GM12878 (cell line): ENCODE measurements at regions not wholly inside any gene's neighbourhood (a gene's known extent, or its start where the extent isn't known, plus 50 kb on each side); places are given as distances from the start of the nearest gene placed in this dataset.

Source experiments
- FOS ChIP-seq: IDR thresholded peaks from 3 replicates; pipeline ENCODE4 v1.6.1; 2011; ENCODE audit warnings: borderline replicate concordance; ENCODE audit not compliant: insufficient read length; ENCODE audit errors: extremely low read depth
- GABPA ChIP-seq: IDR thresholded peaks from 2 replicates; pipeline ENCODE4 v1.6.1; 2014; ENCODE audit warnings: antibody characterized with exemption, low read depth, mild to moderate bottlenecking, inconsistent platforms
- GATAD2B ChIP-seq: fragments of 450-650 bp; conservative IDR thresholded peaks from 2 replicates; pipeline ENCODE4 v1.6.1; 2017; ENCODE audit warnings: low read depth, mild to moderate bottlenecking, moderate library complexity
- PAX8 ChIP-seq: fragments of 450-650 bp; IDR thresholded peaks from 2 replicates; pipeline ENCODE4 v1.6.1; 2017; ENCODE audit warnings: mild to moderate bottlenecking, moderate library complexity
- SIN3A ChIP-seq: IDR thresholded peaks from 2 replicates; pipeline ENCODE4 v1.6.1; 2012; ENCODE audit warnings: low read depth, low read length, improper control_type of control experiment
- TARDBP ChIP-seq: IDR thresholded peaks from 2 replicates; pipeline ENCODE4 v1.6.1; 2016; ENCODE audit warnings: borderline replicate concordance
- TCF12 ChIP-seq: IDR thresholded peaks from 2 replicates; pipeline ENCODE4 v1.6.1; 2011; ENCODE audit warnings: low read depth, mild to moderate bottlenecking, low read length
- TF ChIP-seq, protein P1 (sequence below): fragments of 450-650 bp; formaldehyde crosslinking; IDR thresholded peaks from 2 replicates; pipeline ENCODE4 v1.4.0; 2022; ENCODE audit warnings: mild to moderate bottlenecking, moderate library complexity
- TF ChIP-seq, protein P2 (sequence below): fragments of 450-650 bp; IDR thresholded peaks from 2 replicates; pipeline ENCODE4 v1.6.1; 2017; ENCODE audit warnings: mild to moderate bottlenecking, low read depth, inconsistent platforms; ENCODE audit not compliant: poor library complexity, severe bottlenecking
- TF ChIP-seq, protein P3 (sequence below): IDR thresholded peaks from 2 replicates; pipeline ENCODE4 v1.6.1; 2012; ENCODE audit warnings: low read length, inconsistent platforms

DNA sequence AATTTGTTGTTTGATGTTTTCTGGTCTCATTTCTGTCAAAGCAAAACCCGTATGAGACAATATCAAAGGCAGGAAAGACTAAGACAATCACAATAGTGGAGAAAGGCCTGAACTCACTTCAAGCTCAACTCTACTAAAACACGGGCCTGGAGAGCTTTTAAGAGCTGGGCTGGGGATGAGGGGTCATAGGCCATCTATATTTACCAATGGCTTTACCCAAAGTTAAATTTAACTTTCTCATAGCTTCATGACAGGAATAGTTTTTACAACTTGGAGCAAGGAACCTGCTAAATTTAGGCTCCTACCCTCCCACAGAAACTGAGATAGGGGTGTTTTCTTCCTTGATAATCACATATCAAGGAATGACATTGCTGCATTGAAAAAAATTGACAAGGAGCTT lies 223.4 kb upstream of the CHORDC1 start (continued):
- TF ChIP-seq, protein P1, sequence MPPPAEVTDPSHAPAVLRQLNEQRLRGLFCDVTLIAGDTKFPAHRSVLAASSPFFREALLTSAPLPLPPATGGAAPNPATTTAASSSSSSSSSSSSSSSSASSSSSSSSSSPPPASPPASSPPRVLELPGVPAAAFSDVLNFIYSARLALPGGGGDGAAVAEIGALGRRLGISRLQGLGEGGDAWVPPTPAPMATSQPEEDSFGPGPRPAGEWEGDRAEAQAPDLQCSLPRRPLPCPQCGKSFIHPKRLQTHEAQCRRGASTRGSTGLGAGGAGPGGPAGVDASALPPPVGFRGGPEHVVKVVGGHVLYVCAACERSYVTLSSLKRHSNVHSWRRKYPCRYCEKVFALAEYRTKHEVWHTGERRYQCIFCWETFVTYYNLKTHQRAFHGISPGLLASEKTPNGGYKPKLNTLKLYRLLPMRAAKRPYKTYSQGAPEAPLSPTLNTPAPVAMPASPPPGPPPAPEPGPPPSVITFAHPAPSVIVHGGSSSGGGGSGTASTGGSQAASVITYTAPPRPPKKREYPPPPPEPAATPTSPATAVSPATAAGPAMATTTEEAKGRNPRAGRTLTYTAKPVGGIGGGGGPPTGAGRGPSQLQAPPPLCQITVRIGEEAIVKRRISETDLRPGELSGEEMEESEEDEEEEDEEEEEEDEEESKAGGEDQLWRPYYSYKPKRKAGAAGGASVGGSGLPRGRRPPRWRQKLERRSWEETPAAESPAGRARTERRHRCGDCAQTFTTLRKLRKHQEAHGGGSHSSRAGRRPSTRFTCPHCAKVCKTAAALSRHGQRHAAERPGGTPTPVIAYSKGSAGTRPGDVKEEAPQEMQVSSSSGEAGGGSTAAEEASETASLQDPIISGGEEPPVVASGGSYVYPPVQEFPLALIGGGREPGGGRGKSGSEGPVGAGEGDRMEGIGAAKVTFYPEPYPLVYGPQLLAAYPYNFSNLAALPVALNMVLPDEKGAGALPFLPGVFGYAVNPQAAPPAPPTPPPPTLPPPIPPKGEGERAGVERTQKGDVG (CRISPR knock-in tag), result no peak
- TF ChIP-seq TARDBP, result no peak
- TF ChIP-seq TCF12, result no peak
- no peak for TF ChIP-seq GATAD2B
- TF ChIP-seq, protein P2, sequence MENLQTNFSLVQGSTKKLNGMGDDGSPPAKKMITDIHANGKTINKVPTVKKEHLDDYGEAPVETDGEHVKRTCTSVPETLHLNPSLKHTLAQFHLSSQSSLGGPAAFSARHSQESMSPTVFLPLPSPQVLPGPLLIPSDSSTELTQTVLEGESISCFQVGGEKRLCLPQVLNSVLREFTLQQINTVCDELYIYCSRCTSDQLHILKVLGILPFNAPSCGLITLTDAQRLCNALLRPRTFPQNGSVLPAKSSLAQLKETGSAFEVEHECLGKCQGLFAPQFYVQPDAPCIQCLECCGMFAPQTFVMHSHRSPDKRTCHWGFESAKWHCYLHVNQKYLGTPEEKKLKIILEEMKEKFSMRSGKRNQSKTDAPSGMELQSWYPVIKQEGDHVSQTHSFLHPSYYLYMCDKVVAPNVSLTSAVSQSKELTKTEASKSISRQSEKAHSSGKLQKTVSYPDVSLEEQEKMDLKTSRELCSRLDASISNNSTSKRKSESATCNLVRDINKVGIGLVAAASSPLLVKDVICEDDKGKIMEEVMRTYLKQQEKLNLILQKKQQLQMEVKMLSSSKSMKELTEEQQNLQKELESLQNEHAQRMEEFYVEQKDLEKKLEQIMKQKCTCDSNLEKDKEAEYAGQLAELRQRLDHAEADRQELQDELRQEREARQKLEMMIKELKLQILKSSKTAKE, result no peak
- no peak for TF ChIP-seq SIN3A
- TF ChIP-seq, protein P3, sequence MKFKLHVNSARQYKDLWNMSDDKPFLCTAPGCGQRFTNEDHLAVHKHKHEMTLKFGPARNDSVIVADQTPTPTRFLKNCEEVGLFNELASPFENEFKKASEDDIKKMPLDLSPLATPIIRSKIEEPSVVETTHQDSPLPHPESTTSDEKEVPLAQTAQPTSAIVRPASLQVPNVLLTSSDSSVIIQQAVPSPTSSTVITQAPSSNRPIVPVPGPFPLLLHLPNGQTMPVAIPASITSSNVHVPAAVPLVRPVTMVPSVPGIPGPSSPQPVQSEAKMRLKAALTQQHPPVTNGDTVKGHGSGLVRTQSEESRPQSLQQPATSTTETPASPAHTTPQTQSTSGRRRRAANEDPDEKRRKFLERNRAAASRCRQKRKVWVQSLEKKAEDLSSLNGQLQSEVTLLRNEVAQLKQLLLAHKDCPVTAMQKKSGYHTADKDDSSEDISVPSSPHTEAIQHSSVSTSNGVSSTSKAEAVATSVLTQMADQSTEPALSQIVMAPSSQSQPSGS, result no peak
- no peak for TF ChIP-seq FOS
- no peak for TF ChIP-seq GABPA
- no peak for TF ChIP-seq PAX8
